HG03103 (cell line): ENCODE measurements at regions not wholly inside any gene's neighbourhood (a gene's known extent, or its start where the extent isn't known, plus 50 kb on each side); places are given as distances from the start of the nearest gene placed in this dataset.
A peak's percentile ranks its signal among the peaks of the same experiment; 100 is the strongest.
"Not testable (repeated sequence)": the region's sequence is repeated elsewhere in the genome, so short reads cannot be mapped to it uniquely, and the experiment has no call there.

Source experiments
- ATAC-seq: cut with Tn5 transposase; IDR thresholded peaks from one replicate; pipeline ENCODE4 v1.9.1; 2021; ENCODE audit warnings: low read depth; ENCODE audit not compliant: unreplicated experiment

DNA sequence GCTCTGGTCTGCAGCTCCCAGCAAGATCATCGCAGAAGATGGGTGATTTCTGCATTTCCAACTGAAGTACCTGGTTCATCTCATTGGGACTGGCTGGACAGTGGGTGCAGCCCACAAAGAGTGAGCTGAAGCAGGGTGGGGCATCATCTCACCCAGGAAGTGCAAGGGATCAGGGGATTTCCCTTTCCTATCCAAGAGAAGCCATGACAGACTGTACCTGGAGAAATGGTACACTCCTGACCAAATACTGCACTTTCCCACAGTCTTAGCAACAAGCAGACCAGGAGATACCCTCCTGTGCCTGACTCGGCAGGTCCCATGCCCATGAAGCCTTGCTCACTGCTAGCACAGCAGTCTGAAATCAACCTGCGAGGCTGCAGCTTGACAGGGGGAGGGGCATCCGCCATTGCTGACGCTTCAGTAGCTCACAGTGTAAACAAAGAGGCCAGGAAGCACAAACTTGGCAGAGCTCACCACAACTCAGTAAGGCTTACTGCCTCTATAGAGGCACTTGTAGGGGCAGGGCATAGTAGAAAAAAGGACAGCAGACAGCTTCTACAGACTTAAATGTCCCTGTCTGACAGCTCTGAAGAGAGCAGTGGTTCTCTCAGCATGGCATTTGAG is 60.5 kb downstream of the AREG start:
- not testable (repeated sequence) for ATAC-seq

DNA sequence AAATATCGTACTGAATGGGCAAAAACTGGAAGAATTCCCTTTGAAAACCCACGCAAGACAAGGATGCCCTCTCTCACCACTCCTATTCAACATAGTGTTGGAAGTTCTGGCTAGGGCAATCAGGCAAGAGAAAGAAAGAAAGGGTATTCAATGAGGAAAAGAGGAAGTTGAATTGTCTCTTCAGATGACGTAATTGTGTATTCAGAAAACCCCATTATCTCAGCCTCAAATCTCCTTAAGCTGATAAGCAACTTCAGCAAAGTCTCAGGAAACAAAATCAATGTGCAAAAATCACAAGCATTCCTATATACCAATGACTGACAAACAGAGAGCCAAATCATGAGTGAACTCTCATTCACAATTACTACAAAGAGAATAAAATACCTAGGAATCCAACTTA is 64.4 kb downstream of the AREG start:
- ATAC-seq: not testable (repeated sequence)

- no peak for ATAC-seq
Measured at GRCh38 chr4:74516303-74516702, 71.4 kb downstream of the AREG start.

DNA sequence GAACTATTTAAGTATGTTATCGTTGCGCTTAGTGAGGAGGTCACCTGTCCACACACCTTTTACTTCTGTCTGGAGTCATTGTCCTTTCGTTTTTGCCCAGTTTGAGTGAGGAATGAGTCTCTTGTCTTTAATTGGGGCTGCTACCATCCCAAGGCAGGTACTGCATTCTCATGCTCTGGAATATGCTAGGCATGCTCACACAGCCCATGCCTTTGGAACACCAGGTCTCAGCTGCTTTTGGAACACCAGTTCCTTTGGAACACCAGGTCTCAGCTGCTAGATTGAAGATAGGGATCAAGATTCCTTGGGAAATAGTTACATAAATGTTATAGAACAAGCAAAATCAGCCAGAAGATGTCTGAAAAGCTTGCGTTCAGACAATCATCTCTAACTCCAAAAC is 73.1 kb downstream of the AREG start:
- ATAC-seq: no peak

DNA sequence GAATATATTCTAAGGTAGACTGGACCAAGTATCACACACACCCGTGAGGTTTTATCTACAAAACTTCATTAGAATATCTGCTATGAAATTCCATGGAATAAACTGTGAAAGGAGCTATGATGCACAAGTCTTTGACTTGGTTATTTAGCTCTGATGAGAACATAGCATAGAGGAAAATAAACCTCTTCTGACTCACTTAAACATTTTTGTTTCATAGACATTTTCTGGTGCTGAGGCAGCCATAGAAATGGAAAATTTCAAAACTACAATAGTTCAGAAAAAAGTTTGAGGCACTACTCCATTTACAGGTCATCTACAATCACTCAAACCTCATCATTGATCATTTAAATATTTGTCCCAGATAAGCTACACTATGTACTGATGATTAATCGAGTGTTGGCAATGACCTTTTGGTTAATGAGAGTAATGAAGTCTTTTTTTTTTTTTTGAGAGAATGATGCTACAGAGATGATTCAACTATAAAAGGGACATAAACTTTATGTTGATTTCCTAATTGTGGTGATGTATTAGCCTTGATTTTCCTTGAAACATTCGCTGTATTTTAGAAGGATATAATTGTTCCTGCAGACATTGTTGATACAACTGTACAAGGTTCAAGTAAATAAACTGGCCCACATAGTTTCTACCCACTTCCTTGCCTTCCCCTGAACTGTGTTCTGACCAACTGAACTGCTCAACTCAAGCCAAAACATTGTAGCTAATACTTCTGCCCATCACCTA is 77.5 kb downstream of the AREG start:
- ATAC-seq: no peak

GRCh38 chr4:74523096-74523495 is 78.2 kb downstream of the AREG start:
- ATAC-seq: no peak

DNA sequence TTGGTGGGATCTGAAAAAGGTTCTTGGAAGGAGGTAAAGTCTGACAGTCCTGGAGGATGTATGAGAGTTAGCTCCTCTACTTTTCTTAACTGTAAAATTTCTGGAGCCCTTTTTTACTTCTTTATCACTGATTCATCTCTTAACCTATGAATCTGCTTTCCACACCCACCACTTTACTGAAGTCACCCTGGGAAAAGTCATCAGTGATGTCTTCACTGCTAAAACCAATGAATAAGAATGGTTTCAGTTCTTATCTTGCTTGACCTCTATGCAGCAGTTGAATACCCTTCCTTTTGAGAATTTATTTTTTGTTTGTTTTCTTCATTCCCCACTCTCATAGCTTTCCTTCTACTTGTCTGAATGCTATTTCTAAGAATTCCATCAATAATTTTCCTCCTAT is 80.0 kb downstream of the AREG start:
- no peak for ATAC-seq

GRCh38 chr4:74527049-74527448 is 82.1 kb downstream of the AREG start:
- ATAC-seq: no peak

GRCh38 chr4:74528178-74528577 is 83.2 kb downstream of the AREG start:
- no peak for ATAC-seq

DNA sequence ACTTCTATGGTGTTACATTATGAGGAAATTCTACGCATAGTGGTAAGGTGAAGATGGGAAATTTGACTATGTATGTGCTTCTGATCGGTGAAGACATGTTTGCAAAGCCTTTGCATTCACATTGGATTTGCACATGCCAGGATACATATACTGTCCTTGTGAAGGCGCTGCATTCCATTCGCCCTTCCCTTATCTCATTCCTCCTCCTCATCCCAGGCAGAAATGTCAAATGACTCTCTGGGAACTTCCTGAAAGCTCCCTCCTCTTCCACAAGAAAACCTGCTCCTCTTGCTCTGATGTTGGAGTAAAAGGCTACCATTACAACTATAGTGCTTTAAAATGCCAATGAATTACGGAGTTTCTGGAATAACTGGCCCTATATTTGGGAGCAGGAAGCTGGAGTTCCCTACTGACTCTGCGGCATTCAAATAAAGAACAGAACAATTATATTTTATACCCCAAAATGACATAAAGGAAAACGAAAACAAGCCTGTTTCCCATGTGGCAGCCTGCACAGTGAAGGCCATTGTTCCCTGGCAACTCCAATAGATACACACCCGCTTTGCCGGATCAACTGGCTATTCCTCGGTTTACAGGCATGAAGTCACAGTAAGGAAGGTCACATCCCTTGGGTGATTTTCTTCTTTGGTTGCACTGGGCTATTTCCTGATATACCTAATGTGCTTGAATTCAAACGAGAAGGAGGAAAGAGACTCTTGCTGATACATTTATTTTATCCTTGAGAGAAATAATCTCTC is 84.5 kb downstream of the AREG start:
- ATAC-seq: no peak

- no peak for ATAC-seq
Measured at GRCh38 chr4:74531963-74532794, 87.2 kb downstream of the AREG start.

GRCh38 chr4:74534121-74534520 is 89.2 kb downstream of the AREG start:
- no peak for ATAC-seq

- ATAC-seq: no peak
Measured at GRCh38 chr4:74534936-74535335, 90.0 kb downstream of the AREG start.

- no peak for ATAC-seq
Measured at GRCh38 chr4:74535512-74535911, 90.6 kb downstream of the AREG start.

- ATAC-seq: no peak
Measured at GRCh38 chr4:74536557-74536956, 91.6 kb downstream of the AREG start.

DNA sequence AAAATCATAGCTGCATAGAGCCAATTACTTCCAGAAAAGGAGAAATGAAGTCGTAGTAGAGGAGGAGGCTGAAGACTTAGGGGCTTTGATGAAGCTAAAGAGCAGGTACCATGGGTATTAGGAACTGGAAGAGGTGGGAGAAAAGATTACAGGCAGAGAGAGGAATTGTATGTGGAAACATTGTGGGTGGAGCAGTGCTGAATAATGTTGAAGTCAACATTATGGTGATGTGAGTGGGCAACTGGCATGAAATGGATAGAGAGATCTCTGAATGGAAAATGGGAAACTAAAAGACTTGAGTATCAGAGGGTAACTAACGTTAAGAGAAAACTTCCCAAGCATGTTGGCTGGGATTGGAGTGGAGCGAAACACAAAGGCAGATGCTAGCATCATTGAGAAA is 92.5 kb downstream of the AREG start:
- ATAC-seq: no peak

DNA sequence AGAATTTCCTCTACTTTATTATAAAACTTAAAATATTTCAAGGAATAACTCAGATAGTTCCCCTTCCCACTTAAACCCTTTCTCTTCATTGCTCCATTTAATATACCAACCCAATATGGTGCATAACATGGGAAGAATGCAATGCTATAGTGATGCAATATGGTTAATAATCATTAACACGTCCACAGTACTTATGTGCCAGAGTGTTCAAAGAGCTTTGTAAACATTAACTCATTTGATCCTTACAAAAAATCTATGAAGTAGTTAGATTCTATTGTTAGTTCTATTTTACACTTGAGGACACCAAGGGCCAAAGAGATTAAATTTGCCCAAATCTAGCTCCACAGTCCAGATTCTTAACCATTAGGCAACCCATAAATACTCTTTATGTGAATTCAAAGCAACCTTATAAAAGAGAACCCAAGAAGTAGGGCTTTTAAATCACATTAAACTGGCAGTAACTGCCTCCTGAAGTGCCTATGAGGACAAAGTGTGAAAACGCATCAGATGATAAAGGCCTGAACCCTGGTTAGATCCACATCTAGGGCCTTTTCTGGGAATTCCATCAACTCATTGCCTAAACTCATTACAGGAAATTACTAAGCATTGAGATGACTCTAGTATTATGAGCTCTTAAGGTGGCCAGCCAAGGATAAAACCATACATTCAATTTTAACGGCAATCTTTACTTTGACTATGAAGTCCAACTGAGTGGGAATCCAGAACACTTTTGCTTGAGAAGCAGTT is 94.3 kb downstream of the AREG start:
- ATAC-seq: no peak

- ATAC-seq: no peak
Measured at GRCh38 chr4:74540193-74540592, 95.3 kb downstream of the AREG start.

DNA sequence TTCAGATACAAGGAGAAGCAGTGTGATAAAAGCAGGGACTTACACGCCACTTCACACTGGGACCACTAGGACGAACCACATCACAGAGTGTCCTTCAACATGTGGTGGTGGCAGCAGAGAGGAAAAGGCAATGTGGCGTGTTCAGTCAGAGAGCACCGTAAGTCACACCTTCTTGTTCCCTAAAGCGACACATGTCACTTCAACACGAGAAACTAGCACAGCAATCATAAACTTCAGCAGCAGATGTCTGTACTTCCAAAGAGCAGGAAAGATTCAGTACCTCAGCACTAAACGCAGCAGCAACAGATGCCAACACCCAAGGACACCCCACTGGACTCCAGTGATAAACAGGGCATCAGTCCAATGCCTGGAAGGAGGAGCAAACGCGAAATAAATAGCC is 96.7 kb downstream of the AREG start:
- no peak for ATAC-seq

DNA sequence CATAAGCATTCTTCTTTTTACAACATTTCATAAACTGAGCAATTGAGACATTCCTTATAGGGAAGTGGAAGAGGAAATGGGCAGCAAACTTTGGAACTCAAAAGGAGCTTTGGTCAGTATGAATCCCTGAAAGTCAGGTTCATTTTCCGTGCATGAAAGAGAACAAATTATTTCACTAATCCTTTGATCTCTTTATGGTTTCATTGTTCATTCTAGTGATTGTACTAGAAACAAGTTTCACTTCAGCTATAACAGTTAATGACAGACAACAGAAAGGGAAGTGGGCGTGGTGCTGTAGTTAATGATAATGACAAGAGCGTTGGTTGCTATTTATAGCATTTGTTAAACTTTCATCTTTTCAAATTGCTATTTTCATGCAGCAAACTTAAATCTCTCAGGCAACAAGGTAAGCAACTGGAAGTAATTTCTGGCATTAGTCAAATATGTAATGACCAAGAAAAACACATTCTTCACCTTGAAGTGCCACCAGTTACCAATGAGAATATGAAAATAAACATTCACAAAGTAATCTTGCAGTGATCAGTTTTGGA is 98.4 kb downstream of the AREG start:
- peak; percentile 87 for ATAC-seq
